ENCODE measurements at regions not wholly inside any gene's neighbourhood (a gene's known extent, or its start where the extent isn't known, plus 50 kb on each side); places are given as distances from the start of the nearest gene placed in this dataset.

DNA sequence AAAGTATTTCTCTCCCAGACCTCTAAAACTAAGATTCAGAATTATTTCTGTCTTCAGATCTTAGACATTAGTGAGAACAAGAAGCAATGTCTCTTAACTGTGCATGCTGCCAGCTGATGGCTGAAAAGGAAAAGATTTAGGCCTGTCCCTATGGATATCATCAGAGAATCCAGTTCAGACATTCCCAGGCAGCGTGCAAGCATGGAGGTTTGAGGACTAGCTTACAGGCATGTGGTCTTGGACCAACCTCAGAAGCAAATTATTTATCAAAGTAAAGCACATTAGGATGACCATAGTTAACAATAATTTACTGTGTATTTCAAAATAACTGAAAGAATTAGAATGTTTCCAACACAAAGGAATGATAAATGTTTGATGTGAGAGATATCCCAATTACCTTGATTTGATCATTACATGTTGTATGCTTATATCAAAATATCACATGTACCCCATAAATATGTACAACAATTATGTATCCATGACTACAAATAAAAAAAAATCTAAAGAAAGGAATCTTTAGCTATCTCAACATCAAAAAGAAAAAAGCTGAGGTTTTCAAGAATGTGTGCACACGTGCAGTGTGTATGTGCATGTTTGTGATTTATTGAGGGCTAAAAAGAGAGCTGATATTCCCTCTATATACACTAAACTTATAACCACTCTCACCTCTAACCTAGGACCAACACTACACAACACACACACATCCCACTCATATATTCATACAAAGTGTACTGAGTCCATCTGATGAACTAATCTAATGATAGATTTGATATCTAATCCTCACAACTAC is 108.9 kb upstream of the THBS1 start:
- TF ChIP-seq POLR2A (IDR thresholded peaks at IDR 0.05) = no peak
- TF ChIP-seq, protein P1, sequence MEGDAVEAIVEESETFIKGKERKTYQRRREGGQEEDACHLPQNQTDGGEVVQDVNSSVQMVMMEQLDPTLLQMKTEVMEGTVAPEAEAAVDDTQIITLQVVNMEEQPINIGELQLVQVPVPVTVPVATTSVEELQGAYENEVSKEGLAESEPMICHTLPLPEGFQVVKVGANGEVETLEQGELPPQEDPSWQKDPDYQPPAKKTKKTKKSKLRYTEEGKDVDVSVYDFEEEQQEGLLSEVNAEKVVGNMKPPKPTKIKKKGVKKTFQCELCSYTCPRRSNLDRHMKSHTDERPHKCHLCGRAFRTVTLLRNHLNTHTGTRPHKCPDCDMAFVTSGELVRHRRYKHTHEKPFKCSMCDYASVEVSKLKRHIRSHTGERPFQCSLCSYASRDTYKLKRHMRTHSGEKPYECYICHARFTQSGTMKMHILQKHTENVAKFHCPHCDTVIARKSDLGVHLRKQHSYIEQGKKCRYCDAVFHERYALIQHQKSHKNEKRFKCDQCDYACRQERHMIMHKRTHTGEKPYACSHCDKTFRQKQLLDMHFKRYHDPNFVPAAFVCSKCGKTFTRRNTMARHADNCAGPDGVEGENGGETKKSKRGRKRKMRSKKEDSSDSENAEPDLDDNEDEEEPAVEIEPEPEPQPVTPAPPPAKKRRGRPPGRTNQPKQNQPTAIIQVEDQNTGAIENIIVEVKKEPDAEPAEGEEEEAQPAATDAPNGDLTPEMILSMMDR (IDR thresholded peaks at IDR 0.05) = no peak

All from vagina (tissue), 2 donors.